HG02885 (cell line): ENCODE measurements at regions not wholly inside any gene's neighbourhood (a gene's known extent, or its start where the extent isn't known, plus 50 kb on each side); places are given as distances from the start of the nearest gene placed in this dataset.

Experiments
- ATAC-seq: cut with Tn5 transposase; IDR thresholded peaks from one replicate; pipeline ENCODE4 v1.9.1; 2021; ENCODE audit warnings: mild to moderate bottlenecking; ENCODE audit not compliant: unreplicated experiment, poor library complexity

- no peak for ATAC-seq
These were observed 97.3 kb upstream of the SFMBT2 start for GRCh38 chr10:7507887-7508726.

DNA sequence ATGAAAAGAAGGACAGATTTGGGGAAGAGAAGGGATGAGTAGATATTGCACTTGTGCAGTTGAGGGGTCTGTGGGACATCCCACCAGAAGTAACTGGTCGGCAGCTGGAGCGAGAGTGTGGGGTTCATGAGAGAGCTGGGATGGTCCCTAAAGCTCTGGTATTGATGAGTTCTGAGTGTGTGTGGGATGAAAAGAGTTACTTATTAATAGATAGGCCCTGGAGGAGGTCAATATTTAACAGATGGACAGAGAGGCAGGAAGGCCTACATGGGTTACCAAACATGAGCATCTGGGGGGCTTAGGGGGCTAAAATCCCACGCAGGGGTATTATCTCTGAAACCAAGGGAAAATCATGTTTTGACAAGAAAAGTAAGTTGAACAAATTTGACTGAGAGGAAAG, 95.7 kb upstream of the SFMBT2 start:
- ATAC-seq: no peak

DNA sequence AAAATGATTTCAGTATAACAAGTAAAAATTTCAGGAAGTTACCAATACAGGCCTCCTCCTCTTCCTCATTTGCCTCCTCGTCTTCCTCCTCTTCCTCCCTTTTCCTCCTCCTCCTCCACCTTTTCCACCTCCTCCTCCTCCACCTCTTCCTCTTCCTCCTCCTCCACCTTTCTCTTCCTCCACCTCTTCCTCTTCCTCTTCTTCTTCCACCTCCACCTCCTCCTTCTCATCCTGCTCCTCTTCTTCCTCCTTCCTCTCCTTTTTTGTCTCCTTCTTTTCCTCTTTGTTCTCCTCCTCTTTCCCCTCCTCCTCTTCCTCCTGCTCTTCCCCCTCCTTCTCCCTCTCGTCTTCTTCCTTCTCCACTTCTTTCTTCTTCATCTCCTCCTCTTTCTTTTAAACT, 94.4 kb upstream of the SFMBT2 start:
- no peak for ATAC-seq

DNA sequence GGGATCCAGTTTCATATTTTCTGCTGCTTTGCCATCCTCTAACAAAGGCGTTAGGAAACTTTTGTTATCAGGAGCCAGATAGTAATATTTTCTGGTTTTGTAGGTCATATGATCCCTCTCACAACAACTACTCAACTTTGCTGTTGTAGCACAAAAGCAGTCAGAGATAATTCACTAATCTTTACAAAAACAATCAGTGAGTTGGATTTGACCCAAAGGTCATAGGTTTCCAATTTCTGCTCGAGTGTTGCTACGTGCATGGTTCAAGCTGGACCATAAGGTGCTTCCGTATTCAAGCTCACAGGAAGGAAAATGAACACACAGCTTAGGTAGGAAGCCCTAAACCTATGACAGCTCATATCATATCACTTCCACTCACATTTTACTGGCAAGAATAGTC, 92.4 kb upstream of the SFMBT2 start:
- ATAC-seq: no peak

DNA sequence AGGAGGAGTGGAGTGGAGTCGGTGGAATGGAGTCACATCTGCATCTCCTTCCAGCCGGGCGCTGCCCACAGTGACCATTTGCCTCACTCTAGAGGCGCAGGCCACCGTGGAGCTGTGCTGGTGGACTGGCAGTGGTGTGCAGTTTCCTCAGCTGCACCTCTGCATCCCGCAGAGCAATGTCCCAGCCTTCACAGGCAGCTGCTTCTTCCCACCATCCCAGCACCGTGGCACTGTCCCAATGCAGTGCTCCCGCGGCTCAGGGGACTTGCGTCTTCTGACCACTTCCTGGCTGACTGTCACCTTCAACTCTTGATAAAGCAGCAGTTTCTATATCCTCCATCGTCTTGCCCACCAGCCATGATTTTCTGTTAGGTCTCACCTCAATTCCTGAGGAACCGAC, 90.3 kb upstream of the SFMBT2 start:
- no peak for ATAC-seq

DNA sequence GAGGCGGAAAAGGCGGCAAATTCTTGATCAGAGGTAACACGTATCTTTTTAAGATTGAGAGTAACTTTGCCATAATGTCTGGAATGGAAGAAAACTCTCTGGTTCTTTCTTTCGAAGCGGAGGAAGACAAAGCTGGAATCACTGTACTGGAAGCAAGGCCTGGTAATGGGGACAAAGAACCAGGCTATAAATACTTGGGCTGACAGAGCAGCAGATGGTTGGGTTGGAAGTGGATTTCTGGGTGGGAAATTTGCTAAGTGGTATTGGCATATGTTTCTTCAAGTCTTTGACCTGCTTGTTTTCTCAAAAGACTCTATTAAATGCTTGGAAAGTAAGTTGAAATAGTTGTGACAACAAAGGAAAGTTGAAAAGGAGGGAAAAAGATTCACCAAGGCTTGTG, 87.3 kb upstream of the SFMBT2 start:
- ATAC-seq: no peak

GRCh38 chr10:7493996-7494395, 83.2 kb upstream of the SFMBT2 start:
- no peak for ATAC-seq

- ATAC-seq: peak; percentile 30
These were observed 81.8 kb upstream of the SFMBT2 start for GRCh38 chr10:7492660-7493046.

DNA sequence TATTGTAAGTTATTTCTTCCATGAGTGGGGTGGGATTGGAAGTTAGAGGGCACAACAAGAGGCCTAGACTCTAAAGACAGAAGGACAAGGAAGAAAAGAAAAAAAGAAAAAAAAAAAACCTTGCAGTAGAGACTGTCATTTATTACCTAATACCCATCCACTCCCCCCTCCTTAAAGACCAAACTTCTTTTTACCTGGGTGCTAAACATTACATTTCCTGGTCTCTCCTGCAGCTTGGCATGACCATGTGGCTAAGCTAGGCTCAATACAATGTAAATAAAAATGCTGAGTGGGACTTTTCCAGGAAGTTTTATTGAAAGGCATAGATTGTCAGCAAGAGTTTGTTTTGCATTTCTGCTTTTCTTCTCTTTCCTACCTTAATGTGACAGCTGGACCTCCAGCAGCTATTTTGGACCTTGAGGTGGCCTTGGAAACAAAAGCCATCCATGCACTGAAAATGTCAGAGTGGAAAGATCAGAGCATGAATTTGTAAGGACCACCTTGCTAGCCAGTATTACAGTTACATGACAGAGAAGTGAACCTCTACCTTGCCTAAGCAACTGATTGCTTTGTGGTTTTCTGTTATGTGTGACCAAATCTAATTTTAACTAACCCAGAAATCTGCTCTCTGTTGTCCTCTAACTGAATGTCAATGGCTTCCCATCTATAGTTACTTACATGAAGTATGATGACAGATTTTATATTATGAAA, 81.3 kb upstream of the SFMBT2 start:
- peak; percentile 98 for ATAC-seq

DNA sequence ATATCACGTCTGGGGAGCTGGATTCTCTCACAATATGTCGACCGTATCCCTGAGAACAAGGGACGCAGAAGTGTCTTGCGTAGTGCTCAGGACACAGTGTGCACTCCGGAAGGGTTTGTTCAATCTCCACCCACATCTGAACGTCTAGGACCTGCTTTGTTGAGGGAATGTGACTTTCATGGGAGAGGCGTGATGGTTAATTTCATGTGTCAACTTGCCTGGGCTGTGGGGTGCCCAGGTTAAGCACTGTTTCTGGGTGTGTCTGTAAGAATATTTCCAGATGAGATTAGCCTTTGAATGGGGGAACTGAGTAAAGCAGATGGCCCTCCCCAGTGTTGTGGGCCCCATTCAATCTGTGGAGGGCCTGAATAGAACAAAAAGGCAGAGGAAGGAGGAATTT, 80.4 kb upstream of the SFMBT2 start:
- ATAC-seq: no peak

DNA sequence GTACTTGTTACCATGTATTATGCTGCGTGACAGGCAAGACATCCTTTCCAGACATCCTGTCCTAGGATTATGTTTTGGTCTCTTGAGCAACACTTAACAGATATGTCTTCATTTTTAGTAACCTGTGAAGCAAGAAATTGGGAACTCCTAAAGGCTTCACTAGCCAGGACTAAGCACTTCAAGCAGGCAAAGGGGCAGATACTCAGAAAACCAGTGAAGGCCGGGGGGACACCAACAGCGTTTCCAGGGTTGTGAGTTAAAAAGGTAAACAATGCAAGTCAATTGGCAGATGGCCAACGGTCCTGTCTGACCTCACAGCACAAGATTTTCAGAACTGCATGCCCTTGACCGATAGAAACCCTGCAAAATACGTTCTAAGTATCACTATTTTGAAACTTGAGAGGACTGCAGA, 77.6 kb upstream of the SFMBT2 start:
- ATAC-seq: no peak

GRCh38 chr10:7487528-7487927, 76.7 kb upstream of the SFMBT2 start:
- no peak for ATAC-seq

GRCh38 chr10:7486528-7486927, 75.7 kb upstream of the SFMBT2 start:
- no peak for ATAC-seq

DNA sequence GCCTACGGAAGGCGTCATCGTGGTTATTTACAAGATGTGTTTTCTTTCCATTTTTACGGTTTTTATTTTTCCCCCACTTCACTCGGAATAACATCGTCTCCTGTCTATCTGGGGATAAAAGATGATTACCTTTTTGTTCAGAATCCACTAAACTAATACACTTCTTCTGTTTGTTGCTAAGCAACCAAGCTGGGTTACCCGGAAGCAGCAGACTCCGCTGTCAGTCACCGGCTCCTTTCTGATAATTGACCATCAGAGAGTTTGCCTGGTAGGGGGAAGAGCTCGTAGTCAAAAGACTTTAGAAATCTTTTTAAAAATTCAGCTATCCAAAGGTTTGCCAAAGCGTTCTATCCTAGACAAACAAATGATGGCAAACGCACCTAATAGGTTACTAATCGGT, 75.0 kb upstream of the SFMBT2 start:
- no peak for ATAC-seq

DNA sequence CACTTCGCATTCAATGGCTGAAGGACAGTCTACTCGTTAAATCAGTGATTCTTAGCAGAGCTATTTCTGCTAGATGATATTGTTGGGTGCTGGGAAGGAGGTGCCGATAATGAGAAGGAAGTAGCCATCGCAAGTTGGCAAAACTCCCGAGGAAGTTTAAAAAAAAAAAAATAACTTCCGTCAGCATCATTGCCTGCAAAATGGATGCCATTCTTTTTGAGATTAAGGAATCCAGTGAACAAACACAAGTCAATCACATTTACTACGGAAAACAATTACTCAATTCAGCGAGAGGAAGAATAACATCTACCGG, 74.4 kb upstream of the SFMBT2 start:
- ATAC-seq: peak; percentile 2

GRCh38 chr10:7484456-7485243, 73.8 kb upstream of the SFMBT2 start:
- peak; percentile 81 for ATAC-seq

GRCh38 chr10:7483848-7484247, 73.0 kb upstream of the SFMBT2 start:
- no peak for ATAC-seq

- no peak for ATAC-seq
These were observed 72.2 kb upstream of the SFMBT2 start for GRCh38 chr10:7482992-7483391.

DNA sequence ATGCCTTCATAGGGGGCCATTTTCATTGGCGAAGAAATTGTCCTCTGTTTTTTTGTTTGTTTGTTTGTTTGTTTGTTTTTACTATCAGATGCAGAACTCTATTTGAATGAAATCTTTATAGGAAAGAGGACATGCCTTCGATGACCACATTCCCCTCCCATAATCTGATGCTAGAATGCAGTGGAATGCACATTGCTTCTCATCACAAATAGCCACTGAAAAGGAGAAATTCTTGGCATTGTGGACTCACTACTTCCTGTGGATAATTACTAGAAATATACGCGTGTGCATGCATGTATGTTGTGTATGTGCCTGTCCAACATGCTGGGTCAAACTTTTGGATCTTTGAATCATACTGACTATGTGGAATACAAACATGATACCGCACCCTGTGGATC, 70.5 kb upstream of the SFMBT2 start:
- no peak for ATAC-seq

GRCh38 chr10:7480742-7481367, 70.0 kb upstream of the SFMBT2 start:
- ATAC-seq: peak; percentile 45
